ENCODE measurements at regions not wholly inside any gene's neighbourhood (a gene's known extent, or its start where the extent isn't known, plus 50 kb on each side); places are given as distances from the start of the nearest gene placed in this dataset.

DNA sequence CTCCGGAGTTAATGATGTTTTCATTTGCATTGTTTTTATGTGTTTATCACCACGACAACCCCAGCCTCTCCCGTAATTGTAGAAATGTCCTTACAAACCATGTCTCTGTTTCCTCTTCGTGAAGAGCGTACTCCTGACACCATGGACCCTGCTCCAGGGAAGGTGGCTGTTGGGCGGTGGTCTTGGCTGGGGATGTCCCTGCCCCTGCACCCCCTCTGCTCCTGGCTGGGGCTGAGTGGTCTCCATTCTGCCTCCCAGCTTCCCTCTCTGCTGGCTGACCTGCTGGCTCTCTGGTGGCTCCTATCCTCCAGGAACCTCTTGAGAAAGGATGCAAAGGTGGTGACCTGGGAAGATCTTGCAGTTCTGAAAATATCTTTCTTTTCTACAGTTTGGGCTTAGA, 81.1 kb downstream of the ASB1 start:
- TF ChIP-seq EP300 (IDR thresholded peaks at IDR 0.05; ENCODE audit: low read depth) (no peak), POLR2A (IDR thresholded peaks at IDR 0.05) (no peak)

Measured in transverse colon (tissue), 1 donor.